ENCODE measurements at regions not wholly inside any gene's neighbourhood (a gene's known extent, or its start where the extent isn't known, plus 50 kb on each side); places are given as distances from the start of the nearest gene placed in this dataset.
"Not testable (repeated sequence)": the region's sequence is repeated elsewhere in the genome, so short reads cannot be mapped to it uniquely, and the experiment has no call there.

GRCh38 chr3:21913791-21914190 lies 162.8 kb upstream of the ZNF385D start:
- no peak for TF ChIP-seq ZFX (IDR thresholded peaks at IDR 0.05; ENCODE audit: borderline replicate concordance)
- TF ChIP-seq, protein P1, sequence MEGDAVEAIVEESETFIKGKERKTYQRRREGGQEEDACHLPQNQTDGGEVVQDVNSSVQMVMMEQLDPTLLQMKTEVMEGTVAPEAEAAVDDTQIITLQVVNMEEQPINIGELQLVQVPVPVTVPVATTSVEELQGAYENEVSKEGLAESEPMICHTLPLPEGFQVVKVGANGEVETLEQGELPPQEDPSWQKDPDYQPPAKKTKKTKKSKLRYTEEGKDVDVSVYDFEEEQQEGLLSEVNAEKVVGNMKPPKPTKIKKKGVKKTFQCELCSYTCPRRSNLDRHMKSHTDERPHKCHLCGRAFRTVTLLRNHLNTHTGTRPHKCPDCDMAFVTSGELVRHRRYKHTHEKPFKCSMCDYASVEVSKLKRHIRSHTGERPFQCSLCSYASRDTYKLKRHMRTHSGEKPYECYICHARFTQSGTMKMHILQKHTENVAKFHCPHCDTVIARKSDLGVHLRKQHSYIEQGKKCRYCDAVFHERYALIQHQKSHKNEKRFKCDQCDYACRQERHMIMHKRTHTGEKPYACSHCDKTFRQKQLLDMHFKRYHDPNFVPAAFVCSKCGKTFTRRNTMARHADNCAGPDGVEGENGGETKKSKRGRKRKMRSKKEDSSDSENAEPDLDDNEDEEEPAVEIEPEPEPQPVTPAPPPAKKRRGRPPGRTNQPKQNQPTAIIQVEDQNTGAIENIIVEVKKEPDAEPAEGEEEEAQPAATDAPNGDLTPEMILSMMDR (IDR thresholded peaks at IDR 0.05): no peak
- H3K27ac ChIP-seq: no peak overlapping the region

- TF ChIP-seq ZFX (IDR thresholded peaks at IDR 0.05; ENCODE audit: borderline replicate concordance): no peak
- TF ChIP-seq, protein P1 (IDR thresholded peaks at IDR 0.05): no peak
- H3K27ac ChIP-seq: no peak overlapping the region
Observed at GRCh38 chr3:21914451-21914850, 163.4 kb upstream of the ZNF385D start.

DNA sequence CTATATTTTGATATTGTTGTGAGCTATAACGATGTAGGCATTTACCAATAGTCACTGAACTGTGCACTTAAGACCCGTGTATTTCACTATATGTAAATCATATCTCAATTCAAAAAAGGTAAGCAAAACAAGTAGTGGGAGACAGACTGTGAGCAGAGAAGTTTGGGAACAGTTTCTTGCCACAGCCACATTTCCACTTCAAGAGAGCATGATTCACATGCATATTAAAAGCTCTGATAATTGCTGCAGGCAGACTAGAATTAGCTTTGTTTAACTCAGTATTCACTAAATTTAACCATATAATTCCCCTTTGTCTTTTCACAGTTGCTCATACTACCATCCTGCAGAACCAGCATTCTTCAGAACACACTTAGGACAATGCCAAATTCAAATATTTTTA lies 168.4 kb upstream of the ZNF385D start:
- TF ChIP-seq, protein P1 (IDR thresholded peaks at IDR 0.05): no peak
- TF ChIP-seq ZFX (IDR thresholded peaks at IDR 0.05; ENCODE audit: borderline replicate concordance): no peak
- no peak overlapping the region for H3K27ac ChIP-seq

GRCh38 chr3:21920421-21920861 lies 169.4 kb upstream of the ZNF385D start:
- no peak overlapping the region for H3K27ac ChIP-seq
- TF ChIP-seq, protein P1 (IDR thresholded peaks at IDR 0.05): no peak
- TF ChIP-seq ZFX (IDR thresholded peaks at IDR 0.05; ENCODE audit: borderline replicate concordance): no peak

DNA sequence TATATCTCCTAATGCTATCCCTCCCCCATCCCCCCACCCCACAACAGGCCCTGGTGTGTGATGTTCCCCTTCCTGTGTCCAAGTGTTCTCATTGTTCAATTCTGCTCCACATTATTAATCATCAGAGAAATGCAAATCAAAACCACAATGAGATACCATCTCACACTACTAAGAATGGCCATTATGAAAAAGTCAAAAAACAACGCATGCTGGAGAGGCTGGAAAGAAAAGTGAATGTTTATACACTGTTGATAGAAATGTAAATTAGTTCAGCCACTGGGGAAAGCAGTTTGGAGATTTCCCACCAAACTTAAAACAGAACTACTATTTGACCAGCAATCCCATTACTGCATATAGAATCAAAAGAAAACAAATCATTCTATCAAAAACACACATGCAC lies 172.1 kb upstream of the ZNF385D start:
- not testable (repeated sequence) for H3K27ac ChIP-seq

DNA sequence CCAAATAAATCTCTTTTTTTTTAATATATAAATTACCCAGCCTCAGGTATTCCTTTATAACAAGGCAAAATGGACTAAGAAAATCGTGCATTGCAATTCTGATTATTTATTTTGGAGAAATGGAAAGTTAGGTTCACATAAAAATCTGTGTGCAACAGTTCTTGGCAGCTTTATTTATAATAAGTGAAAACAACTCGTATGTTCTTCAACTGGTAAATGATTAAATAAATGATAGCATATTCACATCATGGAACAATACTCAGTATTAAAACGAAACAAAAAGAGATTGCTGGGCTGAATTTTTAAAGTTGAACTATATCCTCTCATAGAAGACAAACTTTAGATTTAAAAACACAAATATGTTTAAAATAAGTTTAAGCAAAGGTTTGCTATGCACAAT lies 176.3 kb upstream of the ZNF385D start:
- TF ChIP-seq, protein P1 (IDR thresholded peaks at IDR 0.05): no peak
- no peak for TF ChIP-seq ZFX (IDR thresholded peaks at IDR 0.05; ENCODE audit: borderline replicate concordance)
- H3K27ac ChIP-seq: no peak overlapping the region

- no peak overlapping the region for H3K27ac ChIP-seq
- TF ChIP-seq, protein P1 (IDR thresholded peaks at IDR 0.05): no peak
- no peak for TF ChIP-seq ZFX (IDR thresholded peaks at IDR 0.05; ENCODE audit: borderline replicate concordance)
Observed at GRCh38 chr3:21934591-21934990, 183.6 kb upstream of the ZNF385D start.

DNA sequence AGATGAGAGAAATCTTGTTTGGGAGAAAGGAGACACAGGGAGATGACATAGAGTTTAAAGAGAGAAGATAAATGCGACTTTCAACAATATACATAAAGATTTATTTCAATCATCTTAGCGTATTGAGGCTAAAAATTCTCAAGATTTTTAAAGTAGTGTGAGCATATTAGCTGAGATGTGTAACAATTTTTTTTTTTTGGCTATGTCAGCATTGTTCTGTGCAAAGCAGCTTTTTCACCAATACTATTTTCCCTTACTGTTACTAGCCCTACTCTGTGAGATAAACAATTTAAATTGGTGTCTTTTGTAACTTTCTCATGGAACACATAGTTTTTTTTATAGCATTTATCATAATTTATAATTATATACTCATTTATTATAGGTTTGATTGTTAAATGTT lies 185.2 kb upstream of the ZNF385D start:
- no peak for TF ChIP-seq ZFX (IDR thresholded peaks at IDR 0.05; ENCODE audit: borderline replicate concordance)
- H3K27ac ChIP-seq: no peak overlapping the region

Data from 22Rv1 (cell line).